ENCODE measurements at regions not wholly inside any gene's neighbourhood (a gene's known extent, or its start where the extent isn't known, plus 50 kb on each side); places are given as distances from the start of the nearest gene placed in this dataset.
A peak's percentile ranks its signal among the peaks of the same experiment; 100 is the strongest.

GRCh38 chr15:58380280-58380945, 51.4 kb upstream of the LIPC start:
- FAIRE-seq (no peak), ATAC-seq (no peak), DNase-seq (ENCODE audit: low read depth, low spot score) (no peak)
- Histone ChIP-seq H3K4me2 (ENCODE audit: control insufficient read depth, insufficient read depth) (no peak overlapping the region), H3K27me3 (replicated peaks in 1 of 2; ENCODE audit: control insufficient read depth in 2 of 2, insufficient read depth in 2 of 2, low read length in 1 of 2) (no peaks in the 10 kb centered on the region), H3K9ac (ENCODE audit: control insufficient read depth, insufficient read depth, low read length) (no peak overlapping the region), H3K9me3 (replicated peaks; ENCODE audit: control insufficient read depth, insufficient read depth, low read length) (peaks cover 3% of the 10 kb centered on the region), H3K4me1 (ENCODE audit: control insufficient read depth, insufficient read depth, low read length) (no peaks in the 10 kb centered on the region), H3K27ac (ENCODE audit: control insufficient read depth, insufficient read depth) (no peak overlapping the region), H3K36me3 (ENCODE audit: control insufficient read depth in 2 of 2, insufficient read depth in 2 of 2, low read length in 1 of 2) (no peaks in the 10 kb centered on the region), H2AFZ (ENCODE audit: control insufficient read depth, low read depth, low read length) (peak overlapping the region; percentile 38; the same call in 1 of the 2 replicates), H4K20me1 (ENCODE audit: control insufficient read depth, insufficient read depth) (no peaks in the 10 kb centered on the region), H3K4me3 (no peak overlapping the region), H3K79me2 (ENCODE audit: control insufficient read depth, insufficient read depth, low read length) (no peaks in the 10 kb centered on the region)
- POLR2A ChIA-PET, result interaction anchor here (0.6 kb wide), 2 partner anchors 14 to 141 kb away, joined by 3 to 5 read pairs; no protein-coding TSS in a partner anchor
- TF ChIP-seq RELA (IDR thresholded peaks at IDR 0.05; ENCODE audit: borderline replicate concordance, partially characterized antibody) (no peak), ZNF687 (IDR thresholded peaks at IDR 0.05) (no peak)
- in situ Hi-C loops (cut with MboI) (no loop called here), intact Hi-C loops (cut with micrococcal nuclease; ENCODE audit: unreplicated experiment) (no loop called here)
- SMC1A ChIA-PET (ENCODE audit: uncharacterized antibody, unreplicated experiment), result interaction anchor here (1.0 to 1.3 kb wide), 2 partner anchors 10 to 390 kb away, joined by 3 read pairs; partner anchors contain the start of gene MINDY2
- BruUV-seq (replicated peaks), result no TSS peak
- CTCF ChIA-PET, result interaction anchor here (1.0 kb wide), 1 partner anchor 104 kb away, joined by 3 read pairs; no protein-coding TSS in a partner anchor
- RAD21 ChIA-PET (ENCODE audit: unreplicated experiment), result interaction anchor here (1.0 kb wide), 1 partner anchor 9 kb away, joined by 3 read pairs; no protein-coding TSS in a partner anchor
- 8% methylated on average over 4 of the region's 4 CpGs for WGBS (ENCODE audit: insufficient coverage, insufficient replicate concordance, low lambda C conversion rate, missing lambda C conversion rate)
